Esophagus muscularis mucosa (tissue), 4 donors: ENCODE measurements at regions not wholly inside any gene's neighbourhood (a gene's known extent, or its start where the extent isn't known, plus 50 kb on each side); places are given as distances from the start of the nearest gene placed in this dataset.

Experiments used
- CTCF ChIP-seq, 3 experiments: fragments of 200-600 bp in 2 of 3; fragments of 450-650 bp in 1 of 3; sonication (generic) in 2 of 3; IDR thresholded peaks; one replicate each; pipeline ENCODE4 v1.5.1; 2017 to 2019; ENCODE audit warnings: antibody characterized with exemption in 3 of 3, mild to moderate bottlenecking in 2 of 3, moderate library complexity in 1 of 3
- EP300 ChIP-seq: sonication (generic); formaldehyde crosslinking; IDR thresholded peaks from one replicate; pipeline ENCODE4 v1.6.1; 2017; ENCODE audit warnings: antibody characterized with exemption
- POLR2A ChIP-seq: fragments of 450-650 bp; IDR thresholded peaks from one replicate; pipeline ENCODE4 v1.6.1; 2017; ENCODE audit warnings: antibody characterized with exemption, moderate library complexity, mild to moderate bottlenecking, low read depth
- POLR2AphosphoS5 ChIP-seq, 2 donors: sonication (generic); formaldehyde crosslinking; IDR thresholded peaks; one replicate each; pipeline ENCODE4 v1.6.1; 2017; ENCODE audit warnings: antibody characterized with exemption in 2 of 2

DNA sequence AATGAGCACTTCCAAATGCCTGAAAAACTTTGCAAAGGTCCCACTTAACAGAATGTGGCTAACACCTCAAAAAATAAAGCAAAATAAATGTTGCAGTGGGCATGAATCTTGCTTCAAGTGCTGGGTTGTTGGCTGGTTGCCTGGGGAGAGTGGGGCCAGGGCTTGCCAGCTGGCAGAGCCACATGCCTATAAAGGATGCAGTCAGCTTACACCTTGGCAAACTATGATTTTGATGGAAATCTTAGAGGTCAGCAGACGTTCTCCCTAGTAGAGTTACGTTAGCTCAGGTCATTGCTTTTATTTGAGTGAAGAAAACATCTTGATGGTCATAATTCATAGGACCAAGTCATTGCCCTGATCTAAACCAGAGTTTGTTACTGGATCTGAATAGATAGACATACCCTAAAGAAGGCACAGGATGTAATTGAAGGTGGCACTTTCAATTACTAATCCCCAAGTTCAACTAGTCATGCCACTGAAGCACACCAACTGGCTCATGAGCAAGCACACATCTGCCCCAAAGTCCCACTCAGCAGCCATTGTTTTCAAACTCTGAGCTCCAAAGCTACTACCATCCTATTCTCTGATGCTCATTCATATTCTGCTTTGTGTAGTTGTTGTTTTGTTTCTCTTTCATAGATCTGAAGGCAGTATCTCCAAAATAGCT lies 51.2 kb upstream of the ZSWIM6 start:
- TF ChIP-seq POLR2A (no peak), CTCF (IDR thresholded peaks at IDR 0.05) (no peak), POLR2AphosphoS5 (IDR thresholded peaks at IDR 0.05) (no peak), EP300 (no peak)
